ENCODE measurements at regions not wholly inside any gene's neighbourhood (a gene's known extent, or its start where the extent isn't known, plus 50 kb on each side); places are given as distances from the start of the nearest gene placed in this dataset.

DNA sequence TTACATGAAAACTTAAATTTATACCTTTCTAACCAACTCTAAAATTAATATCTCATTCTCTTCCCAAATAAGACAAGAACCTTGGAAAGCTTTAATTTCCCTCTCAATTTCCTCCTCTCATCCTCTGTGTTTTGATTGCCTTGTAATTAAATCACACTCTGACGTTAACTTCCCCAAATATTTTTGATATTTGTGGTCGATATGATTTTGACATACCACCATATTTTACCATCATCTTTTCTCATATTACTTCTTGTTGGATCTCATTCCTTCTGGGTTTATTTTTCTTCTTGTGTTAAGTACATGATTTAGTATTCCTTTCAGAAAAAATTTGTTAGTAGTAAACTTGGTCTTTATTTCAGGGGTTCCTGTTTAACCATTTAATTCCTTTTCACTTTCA, 69.6 kb downstream of the RDH14 start (continued):
- TF ChIP-seq, protein P1, sequence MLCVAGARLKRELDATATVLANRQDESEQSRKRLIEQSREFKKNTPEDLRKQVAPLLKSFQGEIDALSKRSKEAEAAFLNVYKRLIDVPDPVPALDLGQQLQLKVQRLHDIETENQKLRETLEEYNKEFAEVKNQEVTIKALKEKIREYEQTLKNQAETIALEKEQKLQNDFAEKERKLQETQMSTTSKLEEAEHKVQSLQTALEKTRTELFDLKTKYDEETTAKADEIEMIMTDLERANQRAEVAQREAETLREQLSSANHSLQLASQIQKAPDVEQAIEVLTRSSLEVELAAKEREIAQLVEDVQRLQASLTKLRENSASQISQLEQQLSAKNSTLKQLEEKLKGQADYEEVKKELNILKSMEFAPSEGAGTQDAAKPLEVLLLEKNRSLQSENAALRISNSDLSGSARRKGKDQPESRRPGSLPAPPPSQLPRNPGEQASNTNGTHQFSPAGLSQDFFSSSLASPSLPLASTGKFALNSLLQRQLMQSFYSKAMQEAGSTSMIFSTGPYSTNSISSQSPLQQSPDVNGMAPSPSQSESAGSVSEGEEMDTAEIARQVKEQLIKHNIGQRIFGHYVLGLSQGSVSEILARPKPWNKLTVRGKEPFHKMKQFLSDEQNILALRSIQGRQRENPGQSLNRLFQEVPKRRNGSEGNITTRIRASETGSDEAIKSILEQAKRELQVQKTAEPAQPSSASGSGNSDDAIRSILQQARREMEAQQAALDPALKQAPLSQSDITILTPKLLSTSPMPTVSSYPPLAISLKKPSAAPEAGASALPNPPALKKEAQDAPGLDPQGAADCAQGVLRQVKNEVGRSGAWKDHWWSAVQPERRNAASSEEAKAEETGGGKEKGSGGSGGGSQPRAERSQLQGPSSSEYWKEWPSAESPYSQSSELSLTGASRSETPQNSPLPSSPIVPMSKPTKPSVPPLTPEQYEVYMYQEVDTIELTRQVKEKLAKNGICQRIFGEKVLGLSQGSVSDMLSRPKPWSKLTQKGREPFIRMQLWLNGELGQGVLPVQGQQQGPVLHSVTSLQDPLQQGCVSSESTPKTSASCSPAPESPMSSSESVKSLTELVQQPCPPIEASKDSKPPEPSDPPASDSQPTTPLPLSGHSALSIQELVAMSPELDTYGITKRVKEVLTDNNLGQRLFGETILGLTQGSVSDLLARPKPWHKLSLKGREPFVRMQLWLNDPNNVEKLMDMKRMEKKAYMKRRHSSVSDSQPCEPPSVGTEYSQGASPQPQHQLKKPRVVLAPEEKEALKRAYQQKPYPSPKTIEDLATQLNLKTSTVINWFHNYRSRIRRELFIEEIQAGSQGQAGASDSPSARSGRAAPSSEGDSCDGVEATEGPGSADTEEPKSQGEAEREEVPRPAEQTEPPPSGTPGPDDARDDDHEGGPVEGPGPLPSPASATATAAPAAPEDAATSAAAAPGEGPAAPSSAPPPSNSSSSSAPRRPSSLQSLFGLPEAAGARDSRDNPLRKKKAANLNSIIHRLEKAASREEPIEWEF (IDR thresholded peaks at IDR 0.05; ENCODE audit: insufficient replicate concordance, low read depth, low read length), result no peak
- TF ChIP-seq ZBTB4 (CRISPR knock-in tag; IDR thresholded peaks at IDR 0.05) (no peak), MTA2 (IDR thresholded peaks at IDR 0.05; ENCODE audit: low read depth) (no peak), RBBP5 (conservative IDR thresholded peaks at IDR 0.05) (no peak), MTA3 (IDR thresholded peaks at IDR 0.05; ENCODE audit: borderline replicate concordance, low read length) (no peak), SIX5 (IDR thresholded peaks at IDR 0.05; ENCODE audit: low read depth, low read length, severe bottlenecking) (no peak), STAT3 (IDR thresholded peaks at IDR 0.05; ENCODE audit: low read depth, low read length) (no peak), RUNX3 (IDR thresholded peaks at IDR 0.05; ENCODE audit: low read length) (no peak), DPF2 (IDR thresholded peaks at IDR 0.05) (no peak)
- TF ChIP-seq, protein P2, sequence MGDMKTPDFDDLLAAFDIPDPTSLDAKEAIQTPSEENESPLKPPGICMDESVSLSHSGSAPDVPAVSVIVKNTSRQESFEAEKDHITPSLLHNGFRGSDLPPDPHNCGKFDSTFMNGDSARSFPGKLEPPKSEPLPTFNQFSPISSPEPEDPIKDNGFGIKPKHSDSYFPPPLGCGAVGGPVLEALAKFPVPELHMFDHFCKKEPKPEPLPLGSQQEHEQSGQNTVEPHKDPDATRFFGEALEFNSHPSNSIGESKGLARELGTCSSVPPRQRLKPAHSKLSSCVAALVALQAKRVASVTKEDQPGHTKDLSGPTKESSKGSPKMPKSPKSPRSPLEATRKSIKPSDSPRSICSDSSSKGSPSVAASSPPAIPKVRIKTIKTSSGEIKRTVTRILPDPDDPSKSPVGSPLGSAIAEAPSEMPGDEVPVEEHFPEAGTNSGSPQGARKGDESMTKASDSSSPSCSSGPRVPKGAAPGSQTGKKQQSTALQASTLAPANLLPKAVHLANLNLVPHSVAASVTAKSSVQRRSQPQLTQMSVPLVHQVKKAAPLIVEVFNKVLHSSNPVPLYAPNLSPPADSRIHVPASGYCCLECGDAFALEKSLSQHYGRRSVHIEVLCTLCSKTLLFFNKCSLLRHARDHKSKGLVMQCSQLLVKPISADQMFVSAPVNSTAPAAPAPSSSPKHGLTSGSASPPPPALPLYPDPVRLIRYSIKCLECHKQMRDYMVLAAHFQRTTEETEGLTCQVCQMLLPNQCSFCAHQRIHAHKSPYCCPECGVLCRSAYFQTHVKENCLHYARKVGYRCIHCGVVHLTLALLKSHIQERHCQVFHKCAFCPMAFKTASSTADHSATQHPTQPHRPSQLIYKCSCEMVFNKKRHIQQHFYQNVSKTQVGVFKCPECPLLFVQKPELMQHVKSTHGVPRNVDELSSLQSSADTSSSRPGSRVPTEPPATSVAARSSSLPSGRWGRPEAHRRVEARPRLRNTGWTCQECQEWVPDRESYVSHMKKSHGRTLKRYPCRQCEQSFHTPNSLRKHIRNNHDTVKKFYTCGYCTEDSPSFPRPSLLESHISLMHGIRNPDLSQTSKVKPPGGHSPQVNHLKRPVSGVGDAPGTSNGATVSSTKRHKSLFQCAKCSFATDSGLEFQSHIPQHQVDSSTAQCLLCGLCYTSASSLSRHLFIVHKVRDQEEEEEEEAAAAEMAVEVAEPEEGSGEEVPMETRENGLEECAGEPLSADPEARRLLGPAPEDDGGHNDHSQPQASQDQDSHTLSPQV (IDR thresholded peaks at IDR 0.05), result no peak
- TF ChIP-seq, protein P3, sequence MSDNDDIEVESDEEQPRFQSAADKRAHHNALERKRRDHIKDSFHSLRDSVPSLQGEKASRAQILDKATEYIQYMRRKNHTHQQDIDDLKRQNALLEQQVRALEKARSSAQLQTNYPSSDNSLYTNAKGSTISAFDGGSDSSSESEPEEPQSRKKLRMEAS (IDR thresholded peaks at IDR 0.05; ENCODE audit: low read depth, low read length), result no peak
